Ishikawa (cell line): ENCODE measurements at regions not wholly inside any gene's neighbourhood (a gene's known extent, or its start where the extent isn't known, plus 50 kb on each side); places are given as distances from the start of the nearest gene placed in this dataset.

Experiments
- CEBPB ChIP-seq: IDR thresholded peaks from 2 replicates; pipeline ENCODE4 v1.6.1; 2012
- CREB1 ChIP-seq: IDR thresholded peaks from 2 replicates; pipeline ENCODE4 v1.6.1; 2012; ENCODE audit warnings: low read depth
- EGR1 ChIP-seq: IDR thresholded peaks from 2 replicates; pipeline ENCODE4 v1.6.1; 2012
- EP300 ChIP-seq: IDR thresholded peaks from 2 replicates; pipeline ENCODE4 v1.6.1; 2012; ENCODE audit warnings: borderline replicate concordance
- FOXM1 ChIP-seq: IDR thresholded peaks from 2 replicates; pipeline ENCODE4 v1.6.1; 2012; ENCODE audit warnings: low read depth, borderline replicate concordance
- NFIC ChIP-seq: IDR thresholded peaks from 2 replicates; pipeline ENCODE4 v1.6.1; 2012
- RAD21 ChIP-seq: IDR thresholded peaks from 2 replicates; pipeline ENCODE4 v1.6.1; 2012; ENCODE audit warnings: low read depth
- TAF1 ChIP-seq: IDR thresholded peaks from 2 replicates; pipeline ENCODE4 v1.6.1; 2012; ENCODE audit warnings: low read depth, mild to moderate bottlenecking
- TCF12 ChIP-seq: IDR thresholded peaks from 2 replicates; pipeline ENCODE4 v1.6.1; 2012; ENCODE audit warnings: low read depth
- TEAD4 ChIP-seq: IDR thresholded peaks from 2 replicates; pipeline ENCODE4 v1.6.1; 2012
- YY1 ChIP-seq: IDR thresholded peaks from 2 replicates; pipeline ENCODE4 v1.6.1; 2012; ENCODE audit warnings: low read depth
- ZBTB7A ChIP-seq: IDR thresholded peaks from 2 replicates; pipeline ENCODE4 v1.6.1; 2012; ENCODE audit warnings: low read depth
- TF ChIP-seq, protein P1 (sequence below): IDR thresholded peaks from 2 replicates; pipeline ENCODE4 v1.6.1; 2012
- TF ChIP-seq, protein P2 (sequence below): IDR thresholded peaks from 2 replicates; pipeline ENCODE4 v1.6.1; 2012
- TF ChIP-seq, protein P3 (sequence below): IDR thresholded peaks from 2 replicates; pipeline ENCODE4 v1.6.1; 2012; ENCODE audit warnings: low read depth, mild to moderate bottlenecking

DNA sequence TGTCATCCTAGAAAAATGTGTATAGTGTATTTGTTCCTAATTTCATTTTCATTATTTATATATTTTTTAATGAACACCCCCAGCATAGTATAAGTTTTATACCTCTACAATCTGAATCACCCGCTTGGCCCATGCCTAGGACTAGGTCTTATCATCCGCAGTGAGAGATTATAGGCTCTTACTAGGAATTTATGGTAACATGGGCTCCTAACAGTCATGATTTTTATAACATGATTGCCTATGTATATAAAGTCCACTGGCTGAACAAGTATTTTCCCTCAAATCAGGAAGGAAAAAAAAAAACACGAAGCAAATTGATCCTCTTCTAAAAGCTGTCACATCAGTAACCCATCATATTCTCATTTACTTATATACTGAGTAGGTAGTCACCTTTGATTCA is 666.1 kb upstream of the NRXN1 start:
- TF ChIP-seq TEAD4 (no peak), CREB1 (no peak), TCF12 (no peak), NFIC (no peak), FOXM1 (no peak), EP300 (no peak), EGR1 (no peak), TAF1 (no peak), RAD21 (no peak), ZBTB7A (no peak), CEBPB (no peak), YY1 (no peak)
- TF ChIP-seq, protein P1, sequence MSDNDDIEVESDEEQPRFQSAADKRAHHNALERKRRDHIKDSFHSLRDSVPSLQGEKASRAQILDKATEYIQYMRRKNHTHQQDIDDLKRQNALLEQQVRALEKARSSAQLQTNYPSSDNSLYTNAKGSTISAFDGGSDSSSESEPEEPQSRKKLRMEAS: no peak
- TF ChIP-seq, protein P2, sequence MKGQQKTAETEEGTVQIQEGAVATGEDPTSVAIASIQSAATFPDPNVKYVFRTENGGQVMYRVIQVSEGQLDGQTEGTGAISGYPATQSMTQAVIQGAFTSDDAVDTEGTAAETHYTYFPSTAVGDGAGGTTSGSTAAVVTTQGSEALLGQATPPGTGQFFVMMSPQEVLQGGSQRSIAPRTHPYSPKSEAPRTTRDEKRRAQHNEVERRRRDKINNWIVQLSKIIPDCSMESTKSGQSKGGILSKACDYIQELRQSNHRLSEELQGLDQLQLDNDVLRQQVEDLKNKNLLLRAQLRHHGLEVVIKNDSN: no peak

DNA sequence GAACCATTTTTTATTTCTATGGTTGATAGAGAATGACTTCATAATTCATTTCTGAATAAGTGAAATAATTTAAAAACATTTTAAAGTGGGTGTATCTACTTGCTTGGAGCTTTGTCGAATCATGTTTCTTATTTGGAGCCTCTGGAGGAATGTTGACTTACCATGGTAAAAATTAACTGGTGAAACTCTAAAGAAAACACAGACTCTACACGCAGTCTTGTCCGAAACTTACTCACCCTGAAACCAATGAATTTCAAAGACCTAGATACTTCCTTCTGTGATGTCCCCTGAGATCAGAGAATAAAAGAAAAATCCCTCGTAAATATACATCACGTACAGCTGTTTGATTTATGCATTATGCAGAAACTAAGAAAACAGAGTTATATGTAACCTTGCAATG is 665.2 kb upstream of the NRXN1 start:
- TF ChIP-seq, protein P1: no peak
- TF ChIP-seq FOXM1 (no peak), EGR1 (no peak), CREB1 (no peak), TCF12 (no peak)
- TF ChIP-seq, protein P3, sequence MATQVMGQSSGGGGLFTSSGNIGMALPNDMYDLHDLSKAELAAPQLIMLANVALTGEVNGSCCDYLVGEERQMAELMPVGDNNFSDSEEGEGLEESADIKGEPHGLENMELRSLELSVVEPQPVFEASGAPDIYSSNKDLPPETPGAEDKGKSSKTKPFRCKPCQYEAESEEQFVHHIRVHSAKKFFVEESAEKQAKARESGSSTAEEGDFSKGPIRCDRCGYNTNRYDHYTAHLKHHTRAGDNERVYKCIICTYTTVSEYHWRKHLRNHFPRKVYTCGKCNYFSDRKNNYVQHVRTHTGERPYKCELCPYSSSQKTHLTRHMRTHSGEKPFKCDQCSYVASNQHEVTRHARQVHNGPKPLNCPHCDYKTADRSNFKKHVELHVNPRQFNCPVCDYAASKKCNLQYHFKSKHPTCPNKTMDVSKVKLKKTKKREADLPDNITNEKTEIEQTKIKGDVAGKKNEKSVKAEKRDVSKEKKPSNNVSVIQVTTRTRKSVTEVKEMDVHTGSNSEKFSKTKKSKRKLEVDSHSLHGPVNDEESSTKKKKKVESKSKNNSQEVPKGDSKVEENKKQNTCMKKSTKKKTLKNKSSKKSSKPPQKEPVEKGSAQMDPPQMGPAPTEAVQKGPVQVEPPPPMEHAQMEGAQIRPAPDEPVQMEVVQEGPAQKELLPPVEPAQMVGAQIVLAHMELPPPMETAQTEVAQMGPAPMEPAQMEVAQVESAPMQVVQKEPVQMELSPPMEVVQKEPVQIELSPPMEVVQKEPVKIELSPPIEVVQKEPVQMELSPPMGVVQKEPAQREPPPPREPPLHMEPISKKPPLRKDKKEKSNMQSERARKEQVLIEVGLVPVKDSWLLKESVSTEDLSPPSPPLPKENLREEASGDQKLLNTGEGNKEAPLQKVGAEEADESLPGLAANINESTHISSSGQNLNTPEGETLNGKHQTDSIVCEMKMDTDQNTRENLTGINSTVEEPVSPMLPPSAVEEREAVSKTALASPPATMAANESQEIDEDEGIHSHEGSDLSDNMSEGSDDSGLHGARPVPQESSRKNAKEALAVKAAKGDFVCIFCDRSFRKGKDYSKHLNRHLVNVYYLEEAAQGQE: no peak
- TF ChIP-seq, protein P2: no peak

DNA sequence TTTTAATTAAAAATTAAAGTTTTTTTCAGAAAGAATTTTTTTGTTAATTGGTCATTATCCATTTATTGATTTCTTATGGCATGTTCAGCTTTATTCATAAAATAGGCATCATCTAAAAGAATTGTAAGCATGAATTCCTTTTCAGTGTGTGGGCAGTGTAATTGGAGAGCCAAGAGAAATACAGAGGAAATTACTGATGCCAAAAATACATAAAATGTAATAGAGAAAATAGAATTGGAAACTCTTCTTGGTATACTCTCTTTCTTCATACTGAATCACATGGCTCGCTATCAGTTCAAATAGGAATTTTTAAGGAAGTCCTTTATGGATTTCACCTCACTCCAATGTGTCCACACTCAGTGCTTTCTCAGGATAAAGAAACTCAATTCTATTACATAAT is 663.6 kb upstream of the NRXN1 start:
- TF ChIP-seq RAD21 (no peak), EGR1 (no peak), CEBPB (no peak), TCF12 (no peak), TEAD4 (no peak), TAF1 (no peak), ZBTB7A (no peak), CREB1 (no peak), NFIC (no peak), YY1 (no peak), EP300 (no peak), FOXM1 (no peak)
- TF ChIP-seq, protein P1: no peak
- TF ChIP-seq, protein P3: no peak
- TF ChIP-seq, protein P2: no peak

DNA sequence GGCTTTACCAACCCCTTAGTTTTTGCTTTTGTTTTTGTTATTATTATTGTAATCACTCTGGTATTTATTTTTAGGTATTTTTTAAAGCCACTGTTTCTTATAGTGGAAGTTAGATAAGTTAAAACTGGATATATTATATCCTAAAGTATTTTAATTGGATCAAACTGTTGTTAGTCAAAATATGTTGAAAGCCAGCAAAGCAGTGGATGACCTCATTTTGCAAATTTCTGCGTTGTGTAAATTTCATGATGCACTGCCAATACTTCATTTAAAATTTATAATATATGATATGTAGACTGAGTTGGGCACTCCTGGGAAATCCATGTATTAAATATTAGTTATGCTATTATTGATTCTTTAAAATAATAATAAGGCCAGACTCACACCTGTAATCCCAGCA is 661.7 kb upstream of the NRXN1 start:
- no peak for TF ChIP-seq TAF1
- TF ChIP-seq EP300: no peak
- no peak for TF ChIP-seq TEAD4
- no peak for TF ChIP-seq ZBTB7A
- no peak for TF ChIP-seq RAD21
- no peak for TF ChIP-seq YY1
- no peak for TF ChIP-seq FOXM1
- TF ChIP-seq, protein P2: no peak
- TF ChIP-seq TCF12: no peak
- TF ChIP-seq CREB1: no peak
- TF ChIP-seq NFIC: no peak
- TF ChIP-seq CEBPB: no peak

DNA sequence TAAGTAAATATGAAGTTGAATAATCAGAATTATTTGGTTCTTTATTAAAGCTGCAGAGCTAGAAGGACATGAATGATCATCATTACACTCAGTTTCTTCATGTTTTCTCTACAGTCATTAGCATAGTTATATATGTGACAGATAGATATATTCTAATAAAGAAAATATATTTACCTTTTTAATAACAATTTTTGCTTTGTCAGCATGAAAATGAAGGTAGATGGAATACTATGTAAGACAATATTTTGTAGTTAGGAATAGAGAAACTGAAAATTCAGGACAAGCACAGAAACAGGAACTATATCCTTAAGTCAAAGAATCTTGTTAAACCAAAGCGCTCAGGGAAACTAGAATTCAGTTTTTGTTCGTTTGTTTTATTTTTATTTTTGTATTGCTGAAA is 649.9 kb upstream of the NRXN1 start:
- TF ChIP-seq, protein P1: no peak
- TF ChIP-seq ZBTB7A (no peak), EP300 (no peak), FOXM1 (no peak), CEBPB (no peak), CREB1 (no peak)
